Stomach (tissue), 8 donors: ENCODE measurements at regions not wholly inside any gene's neighbourhood (a gene's known extent, or its start where the extent isn't known, plus 50 kb on each side); places are given as distances from the start of the nearest gene placed in this dataset.

Source experiments
- DNase-seq, 2 donors: peaks; one replicate each; pipeline versions ENCODE4 v3.0.0 to v3.0.0-alpha.2; 2013 to 2019
- H3K27ac ChIP-seq, 5 donors: fragments of 200-600 bp in 4 of 5; sonication (generic) in 4 of 5; one replicate each; pipeline ENCODE4 v1.5.1; 2013 to 2019; ENCODE audit warnings: mild to moderate bottlenecking in 1 of 5, moderate library complexity in 1 of 5
- H3K27me3 ChIP-seq, 3 donors: fragments of 200-600 bp; sonication (generic); one replicate each; pipeline ENCODE4 v1.5.1; 2017 to 2019; ENCODE audit warnings: mixed run types in 1 of 3
- H3K36me3 ChIP-seq, 4 donors: fragments of 200-600 bp; sonication (generic); 1 replicate in 3 of 4; 2 replicates in 1 of 4; pipeline ENCODE4 v1.5.1; 2016 to 2019
- H3K4me1 ChIP-seq, 4 donors: fragments of 200-600 bp; sonication (generic); one replicate each; pipeline ENCODE4 v1.5.1; 2016 to 2019
- H3K4me3 ChIP-seq, 4 donors: fragments of 200-600 bp; sonication (generic) in 3 of 4; one replicate each; pipeline ENCODE4 v1.5.1; 2016 to 2019; ENCODE audit warnings: mild to moderate bottlenecking in 1 of 4
- H3K9me3 ChIP-seq, 4 donors: fragments of 200-600 bp; sonication (generic); one replicate each; pipeline ENCODE4 v1.5.1; 2016 to 2019
- CTCF ChIP-seq, 7 experiments: fragments of 450-650 bp in 4 of 7; fragments of 200-600 bp in 3 of 7; sonication (generic) in 3 of 7; IDR thresholded peaks; one replicate each; pipeline ENCODE4 v1.5.1; 2016 to 2019; ENCODE audit warnings: antibody characterized with exemption in 7 of 7, control low read depth in 2 of 7, mild to moderate bottlenecking in 1 of 7
- EP300 ChIP-seq: sonication (generic); formaldehyde crosslinking; IDR thresholded peaks from one replicate; pipeline ENCODE4 v1.6.1; 2017; ENCODE audit warnings: antibody characterized with exemption
- POLR2A ChIP-seq, 4 donors: fragments of 450-650 bp; IDR thresholded peaks; one replicate each; pipeline ENCODE4 v1.6.1; 2016; ENCODE audit warnings: antibody characterized with exemption in 4 of 4, control low read depth in 2 of 4, mild to moderate bottlenecking in 1 of 4, moderate library complexity in 1 of 4
- POLR2AphosphoS5 ChIP-seq, 3 donors: sonication (generic); formaldehyde crosslinking; IDR thresholded peaks; one replicate each; pipeline ENCODE4 v1.6.1; 2016; ENCODE audit warnings: antibody characterized with exemption in 3 of 3
- WGBS, 5 donors: extraction: QIAGEN DNeasy Blood & Tissue Kit in 3 of 5; methylation state at CpG; one replicate each; pipeline versions ENCODE4 v1.1.5 to v1.1.7; 2013 to 2018; 5-methylcytosine and 5-hydroxymethylcytosine counted together
- intact Hi-C: fragments of 100-400 bp; cut with DNase I; formaldehyde crosslinking; loops from one replicate; pipeline ENCODE4 v1.15.1; 2023; ENCODE audit warnings: low total_unique reads
- donor health status: healthy with polysubstance abuse.
- donor health status: Bipolar disorder and iron deficiency.
- donor health status: healthy.

- intact Hi-C loops: loop anchor here (5.0 to 10.0 kb wide), 2 partner anchors 127 to 235 kb away; no protein-coding TSS in a partner anchor
- Histone ChIP-seq H3K4me1 (peaks cover 0 to 3% (median 0%) of the 10 kb centered on the region in 4 donors), H3K36me3 (no peaks in the 10 kb centered on the region), H3K9me3 (no peaks in the 10 kb centered on the region), H3K27ac (no peak overlapping the region), H3K27me3 (no peaks in the 10 kb centered on the region), H3K4me3 (no peak overlapping the region)
- TF ChIP-seq EP300 (no peak), POLR2A (IDR thresholded peaks at IDR 0.05) (no peak), CTCF (IDR thresholded peaks at IDR 0.05) (peak in 5 of 7 experiments; percentile 48 to 91 (median 70)), POLR2AphosphoS5 (IDR thresholded peaks at IDR 0.05) (peak in 1 of 3 donors; percentile 30)
- peak; percentile 83 to 84 for DNase-seq
- 73 to 80% (median 76%) methylated on average over 17 of the region's 17 CpGs for WGBS, 5 donors
Measured at GRCh38 chr16:11407047-11407982, 62.1 kb downstream of the RMI2 start.

- Histone ChIP-seq H3K9me3 (no peaks in the 10 kb centered on the region), H3K4me1 (peaks cover 0 to 3% (median 0%) of the 10 kb centered on the region in 4 donors), H3K27ac (no peak overlapping the region), H3K4me3 (no peak overlapping the region), H3K36me3 (no peaks in the 10 kb centered on the region), H3K27me3 (no peaks in the 10 kb centered on the region)
- intact Hi-C loops: loop anchor here (5.0 to 10.0 kb wide), 2 partner anchors 127 to 234 kb away; no protein-coding TSS in a partner anchor
- 68 to 94% (median 81%) methylated on average over 8 of the region's 8 CpGs for WGBS, 5 donors
- no peak for TF ChIP-seq EP300
- no peak for TF ChIP-seq CTCF (IDR thresholded peaks at IDR 0.05)
- TF ChIP-seq POLR2A (IDR thresholded peaks at IDR 0.05): no peak
- no peak for TF ChIP-seq POLR2AphosphoS5 (IDR thresholded peaks at IDR 0.05)
- DNase-seq: no peak
Measured at GRCh38 chr16:11408216-11408615, 63.0 kb downstream of the RMI2 start.

GRCh38 chr16:11409398-11409797 lies 64.1 kb downstream of the RMI2 start:
- H3K4me3 ChIP-seq: no peak overlapping the region
- TF ChIP-seq POLR2AphosphoS5 (IDR thresholded peaks at IDR 0.05) (no peak), POLR2A (IDR thresholded peaks at IDR 0.05) (no peak), CTCF (IDR thresholded peaks at IDR 0.05) (no peak), EP300 (no peak)
- no peaks in the 10 kb centered on the region for H3K27me3 ChIP-seq
- no peaks in the 10 kb centered on the region for H3K36me3 ChIP-seq
- 52 to 58% (median 56%) methylated on average over 6 of the region's 6 CpGs for WGBS, 5 donors
- H3K4me1 ChIP-seq: peaks cover 0 to 3% (median 0%) of the 10 kb centered on the region in 4 donors
- no peak for DNase-seq
- intact Hi-C loops: loop anchor here (5.0 to 10.0 kb wide), 2 partner anchors 125 to 233 kb away; no protein-coding TSS in a partner anchor
- no peaks in the 10 kb centered on the region for H3K9me3 ChIP-seq
- no peak overlapping the region for H3K27ac ChIP-seq

- TF ChIP-seq POLR2A (IDR thresholded peaks at IDR 0.05): no peak
- TF ChIP-seq POLR2AphosphoS5 (IDR thresholded peaks at IDR 0.05): no peak
- TF ChIP-seq CTCF (IDR thresholded peaks at IDR 0.05): no peak
- no peak for TF ChIP-seq EP300
- 62 to 87% (median 80%) methylated on average over 12 of the region's 12 CpGs for WGBS, 5 donors
- Histone ChIP-seq H3K27ac (no peak overlapping the region), H3K4me3 (no peak overlapping the region), H3K9me3 (no peaks in the 10 kb centered on the region), H3K4me1 (peaks cover 0 to 3% (median 0%) of the 10 kb centered on the region in 4 donors), H3K36me3 (no peaks in the 10 kb centered on the region), H3K27me3 (no peaks in the 10 kb centered on the region)
- intact Hi-C loops: no loop called here
- no peak for DNase-seq
Measured at GRCh38 chr16:11410376-11411058, 65.3 kb downstream of the RMI2 start.
